Endothelial cell (in vitro differentiated cells): ENCODE measurements at regions not wholly inside any gene's neighbourhood (a gene's known extent, or its start where the extent isn't known, plus 50 kb on each side); places are given as distances from the start of the nearest gene placed in this dataset.

Experiments
- DNase-seq: peaks from one replicate; pipeline ENCODE4 v3.0.0; 2021; ENCODE audit warnings: low spot score
- H3K27ac Mint-ChIP-seq: one replicate; pipeline ENCODE4 v1.8.0; 2021; ENCODE audit warnings: mixed read lengths, inconsistent platforms; ENCODE audit not compliant: unreplicated experiment
- H3K27me3 Mint-ChIP-seq: one replicate; pipeline ENCODE4 v1.8.0; 2021; ENCODE audit warnings: mild to moderate bottlenecking, moderate library complexity, mixed read lengths, inconsistent platforms; ENCODE audit not compliant: unreplicated experiment
- H3K36me3 Mint-ChIP-seq: one replicate; pipeline ENCODE4 v1.8.0; 2021; ENCODE audit warnings: mild to moderate bottlenecking, low read depth, mixed read lengths, inconsistent platforms; ENCODE audit not compliant: unreplicated experiment
- H3K4me1 Mint-ChIP-seq: one replicate; pipeline ENCODE4 v1.8.0; 2021; ENCODE audit warnings: mild to moderate bottlenecking, mixed read lengths, inconsistent platforms; ENCODE audit not compliant: unreplicated experiment
- H3K4me3 Mint-ChIP-seq: one replicate; pipeline ENCODE4 v1.8.0; 2021; ENCODE audit warnings: mild to moderate bottlenecking, mixed read lengths, inconsistent platforms; ENCODE audit not compliant: unreplicated experiment
- H3K9me3 Mint-ChIP-seq: one replicate; pipeline ENCODE4 v1.8.0; 2021; ENCODE audit warnings: mixed read lengths, inconsistent platforms; ENCODE audit not compliant: unreplicated experiment
- CTCF ChIP-seq: fragments of 200-600 bp; sonication (generic); IDR thresholded peaks from one replicate; pipeline ENCODE4 v1.5.0; 2021; ENCODE audit warnings: antibody characterized with exemption; ENCODE audit not compliant: unreplicated experiment

- no peak for DNase-seq
- no peaks in the 10 kb centered on the region for H3K9me3 Mint-ChIP-seq
- H3K4me3 Mint-ChIP-seq = no peak overlapping the region
- no peaks in the 10 kb centered on the region for H3K4me1 Mint-ChIP-seq
- no peak overlapping the region for H3K27ac Mint-ChIP-seq
- H3K36me3 Mint-ChIP-seq = no peaks in the 10 kb centered on the region
- no peak for TF ChIP-seq CTCF
- H3K27me3 Mint-ChIP-seq = no peaks in the 10 kb centered on the region
Observed at GRCh38 chr4:57633212-57633859, 523.2 kb upstream of the IGFBP7 start.

- no peak for TF ChIP-seq CTCF
- Mint-ChIP-seq H3K4me1 (no peaks in the 10 kb centered on the region), H3K9me3 (no peaks in the 10 kb centered on the region), H3K4me3 (no peak overlapping the region), H3K36me3 (no peaks in the 10 kb centered on the region), H3K27ac (no peak overlapping the region), H3K27me3 (no peaks in the 10 kb centered on the region)
- DNase-seq = no peak
Observed at GRCh38 chr4:57632564-57632963, 522.4 kb upstream of the IGFBP7 start.

- H3K9me3 Mint-ChIP-seq = no peaks in the 10 kb centered on the region
- H3K4me3 Mint-ChIP-seq = no peak overlapping the region
- no peak overlapping the region for H3K27ac Mint-ChIP-seq
- no peaks in the 10 kb centered on the region for H3K27me3 Mint-ChIP-seq
- TF ChIP-seq CTCF = no peak
- H3K36me3 Mint-ChIP-seq = no peaks in the 10 kb centered on the region
- H3K4me1 Mint-ChIP-seq = no peaks in the 10 kb centered on the region
- DNase-seq = no peak
Observed at GRCh38 chr4:57631147-57631546, 521.0 kb upstream of the IGFBP7 start.

GRCh38 chr4:57628004-57628403 is 517.8 kb upstream of the IGFBP7 start:
- H3K27ac Mint-ChIP-seq = no peak overlapping the region
- DNase-seq = no peak
- H3K27me3 Mint-ChIP-seq = peaks cover 4% of the 10 kb centered on the region
- no peaks in the 10 kb centered on the region for H3K36me3 Mint-ChIP-seq
- H3K4me3 Mint-ChIP-seq = no peak overlapping the region
- no peak for TF ChIP-seq CTCF
- H3K4me1 Mint-ChIP-seq = no peaks in the 10 kb centered on the region
- no peaks in the 10 kb centered on the region for H3K9me3 Mint-ChIP-seq

GRCh38 chr4:57614257-57614932 is 504.2 kb upstream of the IGFBP7 start:
- H3K4me3 Mint-ChIP-seq = no peak overlapping the region
- no peaks in the 10 kb centered on the region for H3K27me3 Mint-ChIP-seq
- H3K9me3 Mint-ChIP-seq = no peaks in the 10 kb centered on the region
- no peak for DNase-seq
- no peak for TF ChIP-seq CTCF
- H3K4me1 Mint-ChIP-seq = peaks cover 5% of the 10 kb centered on the region
- H3K36me3 Mint-ChIP-seq = no peaks in the 10 kb centered on the region
- no peak overlapping the region for H3K27ac Mint-ChIP-seq
